IMR-90 (cell line): ENCODE measurements at regions not wholly inside any gene's neighbourhood (a gene's known extent, or its start where the extent isn't known, plus 50 kb on each side); places are given as distances from the start of the nearest gene placed in this dataset.

Experiments
- ATAC-seq: fragments of 200-7000 bp; cut with Tn5 transposase; 2 replicates; pipeline ENCODE4 v1.9.1; 2020; ENCODE audit warnings: low read depth, mild to moderate bottlenecking, moderate library complexity
- BruUV-seq: library from RNA; stranded (reverse); fragments of 400-500 nt; replicated peaks from 2 replicates; lab custom pipeline; 2021; lab: Mats Ljungman, UMichigan
- CTCF ChIA-PET: fragments of 300-600 bp; formaldehyde crosslinking; extraction: SDS; loops from one replicate; lab custom pipeline; 2021; ENCODE audit warnings: antibody characterized with exemption; lab: Yijun Ruan, JAX
- POLR2A ChIA-PET: fragments of 300-600 bp; sonication (Branson Sonifier 250); formaldehyde crosslinking; loops from one replicate; lab custom pipeline; 2022; ENCODE audit warnings: antibody characterized with exemption; ENCODE audit not compliant: unreplicated experiment; lab: Charles Lee
- DNase-seq: peaks from one replicate; pipeline ENCODE4 v3.0.0; 2013
- H2AFZ ChIP-seq: replicated peaks from 2 replicates; pipeline ENCODE3; 2013; ENCODE audit warnings: low read length, mild to moderate bottlenecking; ENCODE audit not compliant: poor library complexity
- H2AK5ac ChIP-seq: 2 replicates; pipeline ENCODE4 v1.6.1; 2013; ENCODE audit warnings: low read depth, low read length, inconsistent platforms
- H2AK9ac ChIP-seq: replicated peaks from 2 replicates; pipeline ENCODE3; 2013; ENCODE audit warnings: mild to moderate bottlenecking, low read depth, low read length, moderate library complexity; ENCODE audit not compliant: poor library complexity
- H2BK120ac ChIP-seq: 2 replicates; pipeline ENCODE4 v1.6.1; 2013; ENCODE audit warnings: low read depth, low read length, inconsistent platforms
- H2BK15ac ChIP-seq: 3 replicates; pipeline ENCODE4 v1.6.1; 2013; ENCODE audit warnings: low read depth, low read length, inconsistent platforms
- H2BK20ac ChIP-seq: 2 replicates; pipeline ENCODE4 v1.6.1; 2013; ENCODE audit warnings: low read depth, mild to moderate bottlenecking, inconsistent platforms, low read length, moderate library complexity
- H2BK5ac ChIP-seq: 2 replicates; pipeline ENCODE4 v1.6.1; 2013; ENCODE audit warnings: mild to moderate bottlenecking, low read depth, low read length, inconsistent platforms; ENCODE audit not compliant: poor library complexity, severe bottlenecking
- H3K14ac ChIP-seq: replicated peaks from 2 replicates; pipeline ENCODE4 v1.6.1; 2013; ENCODE audit warnings: low read depth, low read length, inconsistent platforms
- H3K18ac ChIP-seq: 2 replicates; pipeline ENCODE4 v1.6.1; 2013; ENCODE audit warnings: low read depth, low read length, control low read depth
- H3K23ac ChIP-seq: 2 replicates; pipeline ENCODE4 v1.6.1; 2013; ENCODE audit warnings: low read depth, low read length, inconsistent platforms
- H3K27ac ChIP-seq: 2 replicates; pipeline ENCODE4 v1.5.1; 2013; ENCODE audit warnings: mild to moderate bottlenecking, control low read depth, low read length; ENCODE audit not compliant: insufficient read depth
- H3K27me3 ChIP-seq: 2 replicates; pipeline ENCODE4 v1.6.1; 2013; ENCODE audit warnings: low read length; ENCODE audit not compliant: control insufficient read depth, insufficient read depth
- H3K36me3 ChIP-seq: 2 replicates; pipeline ENCODE4 v1.6.1; 2013; ENCODE audit warnings: low read length, mixed read lengths; ENCODE audit not compliant: control insufficient read depth, insufficient read depth
- H3K4ac ChIP-seq: 2 replicates; pipeline ENCODE4 v1.6.1; 2013; ENCODE audit warnings: low read depth, low read length, inconsistent platforms
- H3K4me1 ChIP-seq: 2 replicates; pipeline ENCODE4 v1.6.1; 2013; ENCODE audit warnings: low read length, mixed read lengths; ENCODE audit not compliant: control insufficient read depth, insufficient read depth
- H3K4me2 ChIP-seq: 2 replicates; pipeline ENCODE4 v1.6.1; 2013; ENCODE audit warnings: low read depth, mild to moderate bottlenecking, control low read depth, low read length, moderate library complexity
- H3K4me3 ChIP-seq: 2 replicates; pipeline ENCODE4 v1.5.1; 2013; ENCODE audit warnings: low read depth, mild to moderate bottlenecking, control low read depth, low read length, moderate library complexity; ENCODE audit not compliant: insufficient read depth
- H3K56ac ChIP-seq: 2 replicates; pipeline ENCODE4 v1.6.1; 2013; ENCODE audit warnings: low read length, inconsistent platforms; ENCODE audit not compliant: insufficient read depth; ENCODE audit errors: extremely low read depth
- H3K79me1 ChIP-seq, 2 experiments: 2 replicates each; pipeline ENCODE4 v1.6.1; 2013; ENCODE audit warnings: low read length in 2 of 2, inconsistent platforms in 1 of 2, low read depth in 1 of 2
- H3K9ac ChIP-seq: 2 replicates; pipeline ENCODE4 v1.6.1; 2013; ENCODE audit warnings: low read depth, low read length, control low read depth
- H3K9me1 ChIP-seq: 2 replicates; pipeline ENCODE4 v1.6.1; 2013; ENCODE audit warnings: low read length, inconsistent platforms; ENCODE audit not compliant: insufficient read depth
- H3K9me3 ChIP-seq: 2 replicates; pipeline ENCODE4 v1.6.1; 2013; ENCODE audit warnings: low read length; ENCODE audit not compliant: control insufficient read depth, insufficient read depth
- H4K20me1 ChIP-seq: 2 replicates; pipeline ENCODE4 v1.6.1; 2013; ENCODE audit warnings: low read length, inconsistent platforms; ENCODE audit not compliant: insufficient read depth
- H4K5ac ChIP-seq: 2 replicates; pipeline ENCODE4 v1.6.1; 2013; ENCODE audit warnings: mild to moderate bottlenecking, low read depth, low read length, control low read depth
- H4K8ac ChIP-seq, 2 experiments: 2 replicates each; pipeline ENCODE4 v1.6.1; 2013; ENCODE audit warnings: low read depth in 2 of 2, low read length in 2 of 2, control low read depth in 1 of 2, inconsistent platforms in 1 of 2
- H4K91ac ChIP-seq: 2 replicates; pipeline ENCODE4 v1.6.1; 2013; ENCODE audit warnings: low read depth, low read length, inconsistent platforms; ENCODE audit not compliant: insufficient read depth
- BHLHE40 ChIP-seq: fragments of 150-350 bp; IDR thresholded peaks from 2 replicates; pipeline ENCODE4 v1.6.1; 2016; ENCODE audit warnings: mild to moderate bottlenecking, low read depth, low read length
- CHD1 ChIP-seq: IDR thresholded peaks from 2 replicates; pipeline ENCODE4 v1.6.1; 2012; ENCODE audit warnings: low read depth, low read length, improper control_type of control experiment
- FOS ChIP-seq: fragments of 150-350 bp; IDR thresholded peaks from 2 replicates; pipeline ENCODE4 v1.6.1; 2016; ENCODE audit warnings: low read depth, low read length
- MAFK ChIP-seq: IDR thresholded peaks from 2 replicates; pipeline ENCODE4 v1.6.1; 2012; ENCODE audit warnings: low read depth, low read length, improper control_type of control experiment
- MXI1 ChIP-seq: IDR thresholded peaks from 2 replicates; pipeline ENCODE4 v1.6.1; 2012; ENCODE audit warnings: low read depth, mild to moderate bottlenecking, low read length, moderate library complexity, borderline replicate concordance
- NFE2L2 ChIP-seq: fragments of 150-350 bp; IDR thresholded peaks from 2 replicates; pipeline ENCODE4 v1.6.1; 2016; ENCODE audit warnings: low read depth, mild to moderate bottlenecking, low read length
- POLR2A ChIP-seq: IDR thresholded peaks from 2 replicates; pipeline ENCODE4 v1.6.1; 2012; ENCODE audit warnings: mild to moderate bottlenecking, low read depth, low read length
- RAD21 ChIP-seq: IDR thresholded peaks from 2 replicates; pipeline ENCODE4 v1.6.1; 2012; ENCODE audit warnings: low read length, improper control_type of control experiment
- RCOR1 ChIP-seq: IDR thresholded peaks from 2 replicates; pipeline ENCODE4 v1.6.1; 2012; ENCODE audit warnings: mild to moderate bottlenecking, low read length, improper control_type of control experiment; ENCODE audit not compliant: insufficient replicate concordance
- RFX5 ChIP-seq: IDR thresholded peaks from 2 replicates; pipeline ENCODE4 v1.8.0; 2012; ENCODE audit warnings: low read depth, mild to moderate bottlenecking, low read length, moderate library complexity
- SMC3 ChIP-seq: fragments of 150-350 bp; IDR thresholded peaks from 2 replicates; pipeline ENCODE4 v1.6.1; 2016; ENCODE audit warnings: low read depth, mild to moderate bottlenecking, antibody characterized with exemption, low read length, moderate library complexity
- WGBS, 2 experiments: methylation state at CpG; one replicate each; pipeline versions ENCODE4 v1.1.5 to v1.1.7; 2013; ENCODE audit warnings: missing lambda C conversion rate in 2 of 2; ENCODE audit not compliant: insufficient read length in 1 of 2; ENCODE audit errors: extremely low coverage in 2 of 2; 5-methylcytosine and 5-hydroxymethylcytosine counted together
- dilution Hi-C: fragments of 300-500 bp; cut with HindIII; formaldehyde crosslinking; loops from one replicate; pipeline ENCODE4 v1.14.3; 2018; ENCODE audit warnings: low sequenced_read_pairs; ENCODE audit not compliant: unreplicated experiment
- in situ Hi-C: fragments of 300-500 bp; cut with MboI; formaldehyde crosslinking; loops from 3 replicates; pipeline ENCODE4 v1.14.3; 2019; ENCODE audit warnings: low sequenced_read_pairs, inconsistent platforms, mixed read lengths
- intact Hi-C: fragments of 100-400 bp; cut with micrococcal nuclease; formaldehyde crosslinking; loops from 2 replicates; pipeline ENCODE4 v1.10.0; 2022
- TF ChIP-seq, protein P1 (sequence below): fragments of 150-350 bp; IDR thresholded peaks from 2 replicates; pipeline ENCODE4 v1.6.1; 2017; ENCODE audit warnings: mild to moderate bottlenecking, antibody characterized with exemption, low read length, low read depth

DNA sequence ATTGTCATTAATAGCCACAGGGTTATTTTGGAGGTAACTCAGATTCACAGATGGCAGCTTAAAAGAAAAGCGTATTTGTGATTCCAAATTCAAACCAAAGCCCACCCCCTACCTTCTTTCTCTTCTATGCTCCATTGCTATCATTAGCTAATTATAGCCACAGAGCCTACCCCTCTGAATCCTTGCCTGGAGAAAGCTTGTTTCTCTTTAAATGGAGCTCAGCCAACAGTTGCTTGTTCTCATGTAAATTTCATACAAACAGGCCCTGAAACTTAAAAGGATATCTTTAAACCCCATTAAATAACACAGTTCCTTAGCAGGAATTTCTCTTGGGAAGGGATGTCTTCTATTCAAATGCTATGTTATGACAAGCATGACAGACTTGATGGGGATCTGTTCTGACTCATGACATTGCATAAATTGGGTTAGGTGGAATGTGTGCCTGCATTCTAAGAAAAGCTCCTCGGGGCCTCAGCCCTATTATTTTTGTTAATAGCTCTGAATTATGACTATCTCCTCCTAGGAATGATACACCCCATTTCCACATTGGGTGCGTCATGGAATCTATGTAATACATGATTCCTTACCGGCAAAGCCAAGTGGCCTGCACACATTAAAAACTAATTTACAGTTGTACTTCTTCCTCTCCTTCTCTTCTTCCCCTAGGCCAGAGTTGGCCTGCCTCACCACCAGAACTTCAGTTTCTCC lies 265.8 kb downstream of the TAFA4 start:
- Histone ChIP-seq H4K5ac (no peak overlapping the region), H3K4ac (no peak overlapping the region), H3K9me3 (no peaks in the 10 kb centered on the region; the same call in 1 of the 2 replicates), H3K56ac (no peak overlapping the region), H3K9me1 (no peaks in the 10 kb centered on the region), H2AFZ (no peak overlapping the region), H3K27me3 (no peaks in the 10 kb centered on the region), H3K79me1 (no peaks in the 10 kb centered on the region), H2AK9ac (no peak overlapping the region), H2BK20ac (no peak overlapping the region), H3K9ac (no peak overlapping the region), H3K27ac (no peak overlapping the region), H2BK15ac (no peak overlapping the region), H3K4me2 (no peak overlapping the region), H2BK5ac (no peak overlapping the region), H2BK120ac (no peak overlapping the region), H4K20me1 (no peaks in the 10 kb centered on the region), H3K18ac (no peak overlapping the region), H3K36me3 (no peaks in the 10 kb centered on the region), H3K4me1 (no peaks in the 10 kb centered on the region), H3K4me3 (no peak overlapping the region), H2AK5ac (no peak overlapping the region), H3K23ac (no peak overlapping the region), H3K14ac (no peak overlapping the region), H4K8ac (no peak overlapping the region), H4K91ac (no peak overlapping the region)
- DNase-seq (no peak), ATAC-seq (no peak)
- ChIA-PET POLR2A (no interaction called here), CTCF (no interaction called here)
- dilution Hi-C loops: no loop called here
- in situ Hi-C loops: no loop called here
- TF ChIP-seq RAD21 (no peak), RFX5 (no peak), SMC3 (no peak), POLR2A (no peak), FOS (no peak), CHD1 (no peak), NFE2L2 (no peak), RCOR1 (no peak), MAFK (no peak), MXI1 (no peak), BHLHE40 (no peak)
- TF ChIP-seq, protein P1, sequence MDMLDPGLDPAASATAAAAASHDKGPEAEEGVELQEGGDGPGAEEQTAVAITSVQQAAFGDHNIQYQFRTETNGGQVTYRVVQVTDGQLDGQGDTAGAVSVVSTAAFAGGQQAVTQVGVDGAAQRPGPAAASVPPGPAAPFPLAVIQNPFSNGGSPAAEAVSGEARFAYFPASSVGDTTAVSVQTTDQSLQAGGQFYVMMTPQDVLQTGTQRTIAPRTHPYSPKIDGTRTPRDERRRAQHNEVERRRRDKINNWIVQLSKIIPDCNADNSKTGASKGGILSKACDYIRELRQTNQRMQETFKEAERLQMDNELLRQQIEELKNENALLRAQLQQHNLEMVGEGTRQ: no peak
- 40% methylated on average over 3 of the region's 4 CpGs; no CpG with 5 or more reads in 1 of the 2 experiments for WGBS, 2 experiments
- no TSS peak for BruUV-seq
- intact Hi-C loops: no loop called here
